K562 (cell line): ENCODE measurements at regions not wholly inside any gene's neighbourhood (a gene's known extent, or its start where the extent isn't known, plus 50 kb on each side); places are given as distances from the start of the nearest gene placed in this dataset.

Experiments
- CBX3 ChIP-seq, 2 experiments: IDR thresholded peaks; 1 replicate in 1 of 2; 2 replicates in 1 of 2; pipeline ENCODE4 v1.6.1; 2012; ENCODE audit warnings: inconsistent platforms in 2 of 2, low read length in 2 of 2, borderline replicate concordance in 1 of 2, control low read depth in 1 of 2
- CGGBP1 ChIP-seq: fragments of 250-450 bp; sonication (Bioruptor Pico); IDR thresholded peaks from 2 replicates; pipeline ENCODE4 v1.9.0; 2021; ENCODE audit warnings: mild to moderate bottlenecking
- CTCFL ChIP-seq: IDR thresholded peaks from 2 replicates; pipeline ENCODE4 v1.6.1; 2011; ENCODE audit warnings: borderline replicate concordance, low read depth, mild to moderate bottlenecking, moderate library complexity, low read length; ENCODE audit not compliant: insufficient read depth, poor library complexity, severe bottlenecking
- ELF1 ChIP-seq: fragments of 200-800 bp; sonication (Bioruptor generic); IDR thresholded peaks from 2 replicates; pipeline ENCODE4 v1.6.1; 2016; ENCODE audit warnings: missing genetic modification characterization, missing compliant biosample characterization
- ELK1 ChIP-seq: sonication (generic); formaldehyde crosslinking; IDR thresholded peaks from 2 replicates; pipeline ENCODE4 v1.8.1; 2022; ENCODE audit warnings: missing genetic modification reagents
- GATAD2A ChIP-seq: fragments of 450-650 bp; IDR thresholded peaks from 2 replicates; pipeline ENCODE4 v1.6.1; 2017
- HCFC1 ChIP-seq: IDR thresholded peaks from 2 replicates; pipeline ENCODE4 v1.6.1; 2012; ENCODE audit warnings: low read depth, low read length, improper control_type of control experiment
- HMG20B ChIP-seq: fragments of 250-450 bp; sonication (Bioruptor Pico); IDR thresholded peaks from 2 replicates; pipeline ENCODE4 v1.5.0; 2021; ENCODE audit warnings: mild to moderate bottlenecking
- KDM2B ChIP-seq: fragments of 250-450 bp; sonication (Bioruptor Pico); IDR thresholded peaks from 2 replicates; pipeline ENCODE4 v1.8.0; 2021; ENCODE audit warnings: mild to moderate bottlenecking, moderate library complexity
- MIER1 ChIP-seq: fragments of 450-650 bp; IDR thresholded peaks from 2 replicates; pipeline ENCODE4 v1.6.1; 2016; ENCODE audit warnings: antibody characterized with exemption, mild to moderate bottlenecking, low read depth
- MITF ChIP-seq: IDR thresholded peaks from 2 replicates; pipeline ENCODE4 v1.6.1; 2014; ENCODE audit warnings: antibody characterized with exemption
- ZBTB12 ChIP-seq: fragments of 250-450 bp; sonication (Bioruptor Pico); IDR thresholded peaks from 2 replicates; pipeline ENCODE4 v1.4.0; 2020
- ZBTB26 ChIP-seq: fragments of 450-650 bp; formaldehyde crosslinking; IDR thresholded peaks from 2 replicates; pipeline ENCODE4 v1.4.0; 2022; ENCODE audit warnings: missing genetic modification characterization
- ZNF121 ChIP-seq: sonication (generic); formaldehyde crosslinking; conservative IDR thresholded peaks from 2 replicates; pipeline ENCODE4 v1.8.0; 2022; ENCODE audit warnings: missing genetic modification reagents
- TF ChIP-seq, protein P1 (sequence below): fragments of 200-400 bp; formaldehyde crosslinking; IDR thresholded peaks from 2 replicates; pipeline ENCODE4 v1.6.1; 2017; ENCODE audit warnings: mild to moderate bottlenecking, low read depth, low read length, moderate library complexity
- TF ChIP-seq, protein P2 (sequence below): fragments of 250-450 bp; sonication (Bioruptor Pico); IDR thresholded peaks from 2 replicates; pipeline ENCODE4 v1.5.0; 2021
- TF ChIP-seq, protein P3 (sequence below): fragments of 450-650 bp; IDR thresholded peaks from 2 replicates; pipeline ENCODE4 v1.6.1; 2016; ENCODE audit warnings: missing biosample characterization, missing genetic modification characterization

DNA sequence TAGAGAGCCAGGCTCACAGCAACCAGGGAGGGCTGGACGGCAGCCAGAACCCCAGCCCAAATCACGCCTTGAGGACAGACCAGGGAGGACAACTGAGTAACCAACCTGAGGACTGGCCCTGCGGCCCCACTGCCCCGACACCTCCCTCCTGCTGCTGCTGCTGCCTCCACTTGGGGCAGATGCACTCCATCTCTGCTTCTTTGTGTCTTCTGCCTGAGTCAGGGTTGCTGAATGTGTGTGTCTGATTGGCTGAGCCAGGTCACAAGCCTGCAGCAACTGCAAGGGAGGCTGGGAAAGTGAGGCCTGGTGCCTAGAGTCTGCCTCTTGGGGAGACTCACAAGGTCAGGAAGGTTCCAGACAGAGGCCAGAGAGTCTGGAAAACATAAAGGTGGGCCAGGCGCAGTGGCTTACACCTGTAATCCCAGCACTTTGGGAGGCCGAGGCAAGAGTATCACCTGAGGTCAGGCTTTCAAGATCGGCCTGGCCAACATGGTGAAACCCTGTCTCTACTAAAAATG, 83.4 kb downstream of the ZFP36L2 start (continued):
- TF ChIP-seq, protein P1, sequence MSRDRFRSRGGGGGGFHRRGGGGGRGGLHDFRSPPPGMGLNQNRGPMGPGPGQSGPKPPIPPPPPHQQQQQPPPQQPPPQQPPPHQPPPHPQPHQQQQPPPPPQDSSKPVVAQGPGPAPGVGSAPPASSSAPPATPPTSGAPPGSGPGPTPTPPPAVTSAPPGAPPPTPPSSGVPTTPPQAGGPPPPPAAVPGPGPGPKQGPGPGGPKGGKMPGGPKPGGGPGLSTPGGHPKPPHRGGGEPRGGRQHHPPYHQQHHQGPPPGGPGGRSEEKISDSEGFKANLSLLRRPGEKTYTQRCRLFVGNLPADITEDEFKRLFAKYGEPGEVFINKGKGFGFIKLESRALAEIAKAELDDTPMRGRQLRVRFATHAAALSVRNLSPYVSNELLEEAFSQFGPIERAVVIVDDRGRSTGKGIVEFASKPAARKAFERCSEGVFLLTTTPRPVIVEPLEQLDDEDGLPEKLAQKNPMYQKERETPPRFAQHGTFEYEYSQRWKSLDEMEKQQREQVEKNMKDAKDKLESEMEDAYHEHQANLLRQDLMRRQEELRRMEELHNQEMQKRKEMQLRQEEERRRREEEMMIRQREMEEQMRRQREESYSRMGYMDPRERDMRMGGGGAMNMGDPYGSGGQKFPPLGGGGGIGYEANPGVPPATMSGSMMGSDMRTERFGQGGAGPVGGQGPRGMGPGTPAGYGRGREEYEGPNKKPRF: no peak
- TF ChIP-seq ZNF121 (CRISPR knock-in tag) (no peak), CBX3 (IDR thresholded peaks at IDR 0.05; ENCODE audit: borderline replicate concordance in 1 of 2, low read length in 2 of 2) (peak in 1 of 2 experiments; percentile 78; a peak in 2 of 3 replicates), MIER1 (no peak), ELF1 (tag) (no peak), ZBTB26 (no peak), HCFC1 (peak; percentile 61), ZBTB12 (CRISPR knock-in tag) (no peak), ELK1 (CRISPR knock-in tag) (no peak), CGGBP1 (CRISPR knock-in tag) (no peak), CTCFL (no peak), MITF (no peak), GATAD2A (no peak), KDM2B (no peak), HMG20B (no peak)
- TF ChIP-seq, protein P2, sequence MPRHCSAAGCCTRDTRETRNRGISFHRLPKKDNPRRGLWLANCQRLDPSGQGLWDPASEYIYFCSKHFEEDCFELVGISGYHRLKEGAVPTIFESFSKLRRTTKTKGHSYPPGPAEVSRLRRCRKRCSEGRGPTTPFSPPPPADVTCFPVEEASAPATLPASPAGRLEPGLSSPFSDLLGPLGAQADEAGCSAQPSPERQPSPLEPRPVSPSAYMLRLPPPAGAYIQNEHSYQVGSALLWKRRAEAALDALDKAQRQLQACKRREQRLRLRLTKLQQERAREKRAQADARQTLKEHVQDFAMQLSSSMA (CRISPR knock-in tag): no peak
- TF ChIP-seq, protein P3, sequence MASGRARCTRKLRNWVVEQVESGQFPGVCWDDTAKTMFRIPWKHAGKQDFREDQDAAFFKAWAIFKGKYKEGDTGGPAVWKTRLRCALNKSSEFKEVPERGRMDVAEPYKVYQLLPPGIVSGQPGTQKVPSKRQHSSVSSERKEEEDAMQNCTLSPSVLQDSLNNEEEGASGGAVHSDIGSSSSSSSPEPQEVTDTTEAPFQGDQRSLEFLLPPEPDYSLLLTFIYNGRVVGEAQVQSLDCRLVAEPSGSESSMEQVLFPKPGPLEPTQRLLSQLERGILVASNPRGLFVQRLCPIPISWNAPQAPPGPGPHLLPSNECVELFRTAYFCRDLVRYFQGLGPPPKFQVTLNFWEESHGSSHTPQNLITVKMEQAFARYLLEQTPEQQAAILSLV (tag): no peak
